ENCODE measurements at regions not wholly inside any gene's neighbourhood (a gene's known extent, or its start where the extent isn't known, plus 50 kb on each side); places are given as distances from the start of the nearest gene placed in this dataset.

GRCh38 chr19:30932854-30933253 is 416.4 kb downstream of the TSHZ3 start:
- DNase-seq, result no peak

GRCh38 chr19:30930941-30931706 is 418.1 kb downstream of the TSHZ3 start:
- DNase-seq, result no peak

GRCh38 chr19:30927705-30928104 is 421.5 kb downstream of the TSHZ3 start:
- DNase-seq, result no peak

GRCh38 chr19:30924670-30925069 is 424.6 kb downstream of the TSHZ3 start:
- no peak for DNase-seq

GRCh38 chr19:30924069-30924636 is 425.1 kb downstream of the TSHZ3 start:
- DNase-seq, result no peak

- DNase-seq, result no peak
Observed at GRCh38 chr19:30923621-30924020, 425.6 kb downstream of the TSHZ3 start.

GRCh38 chr19:30923096-30923495 is 426.1 kb downstream of the TSHZ3 start:
- no peak for DNase-seq

GRCh38 chr19:30920222-30920621 is 429.0 kb downstream of the TSHZ3 start:
- DNase-seq, result no peak

- DNase-seq, result no peak
Observed at GRCh38 chr19:30919737-30920136, 429.5 kb downstream of the TSHZ3 start.

- DNase-seq, result no peak
Observed at GRCh38 chr19:30916238-30916637, 433.0 kb downstream of the TSHZ3 start.

- DNase-seq, result no peak
Observed at GRCh38 chr19:30911491-30911890, 437.7 kb downstream of the TSHZ3 start.

GRCh38 chr19:30910485-30911240 is 438.6 kb downstream of the TSHZ3 start:
- no peak for DNase-seq

GRCh38 chr19:30909216-30909615 is 440.0 kb downstream of the TSHZ3 start:
- no peak for DNase-seq

GRCh38 chr19:30908262-30908771 is 440.9 kb downstream of the TSHZ3 start:
- no peak for DNase-seq

- no peak for DNase-seq
Observed at GRCh38 chr19:30906871-30907270, 442.4 kb downstream of the TSHZ3 start.

- DNase-seq, result no peak
Observed at GRCh38 chr19:30900051-30900450, 449.2 kb downstream of the TSHZ3 start.

GRCh38 chr19:30898353-30899103 is 450.7 kb downstream of the TSHZ3 start:
- DNase-seq, result no peak

- no peak for DNase-seq
Observed at GRCh38 chr19:30897553-30897952, 451.7 kb downstream of the TSHZ3 start.

GRCh38 chr19:30897034-30897433 is 452.2 kb downstream of the TSHZ3 start:
- no peak for DNase-seq

GRCh38 chr19:30896554-30896953 is 452.7 kb downstream of the TSHZ3 start:
- no peak for DNase-seq

GRCh38 chr19:30895946-30896345 is 453.3 kb downstream of the TSHZ3 start:
- no peak for DNase-seq

GRCh38 chr19:30891051-30891450 is 458.2 kb downstream of the TSHZ3 start:
- DNase-seq, result no peak

GRCh38 chr19:30890033-30890432 is 459.2 kb downstream of the TSHZ3 start:
- no peak for DNase-seq

All from activated T-cell treated with anti-CD3 and anti-CD28 coated beads, Interleukin-2, amount 50 U/mL, for 1 hour (primary cell).